Peyer's patch (tissue), 4 donors: ENCODE measurements at regions not wholly inside any gene's neighbourhood (a gene's known extent, or its start where the extent isn't known, plus 50 kb on each side); places are given as distances from the start of the nearest gene placed in this dataset.

Experiments
- POLR2A ChIP-seq, 2 donors: fragments of 450-650 bp; IDR thresholded peaks; one replicate each; pipeline ENCODE4 v1.5.1; 2017; ENCODE audit warnings: antibody characterized with exemption in 2 of 2, mild to moderate bottlenecking in 2 of 2, moderate library complexity in 2 of 2
- TF ChIP-seq, protein P1 (sequence below), 6 experiments: fragments of 450-650 bp in 4 of 6; fragments of 200-600 bp in 2 of 6; sonication (generic) in 1 of 6; IDR thresholded peaks; one replicate each; pipeline ENCODE4 v1.5.1; 2017 to 2019; ENCODE audit warnings: antibody characterized with exemption in 6 of 6, mild to moderate bottlenecking in 3 of 6, moderate library complexity in 1 of 6

DNA sequence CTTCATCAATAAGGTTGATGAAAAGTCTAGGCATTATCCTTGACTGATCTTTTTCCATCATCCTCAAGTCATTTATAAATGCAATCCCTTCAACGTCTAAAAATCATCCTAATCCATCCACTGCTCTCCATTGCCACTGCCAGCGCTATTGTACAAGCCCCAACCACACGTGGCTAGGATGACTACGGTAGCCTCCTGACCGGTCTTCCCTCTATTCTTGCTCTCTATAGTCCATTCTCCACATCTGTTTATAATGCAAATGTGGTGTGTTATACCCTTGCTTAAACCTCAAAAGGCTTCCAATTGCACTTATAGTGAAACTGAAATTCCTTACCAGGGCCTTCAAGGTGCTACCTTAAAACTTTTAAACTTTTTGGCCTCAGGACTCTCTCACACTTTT, 410.6 kb upstream of the ADAMTS9 start:
- TF ChIP-seq, protein P1, sequence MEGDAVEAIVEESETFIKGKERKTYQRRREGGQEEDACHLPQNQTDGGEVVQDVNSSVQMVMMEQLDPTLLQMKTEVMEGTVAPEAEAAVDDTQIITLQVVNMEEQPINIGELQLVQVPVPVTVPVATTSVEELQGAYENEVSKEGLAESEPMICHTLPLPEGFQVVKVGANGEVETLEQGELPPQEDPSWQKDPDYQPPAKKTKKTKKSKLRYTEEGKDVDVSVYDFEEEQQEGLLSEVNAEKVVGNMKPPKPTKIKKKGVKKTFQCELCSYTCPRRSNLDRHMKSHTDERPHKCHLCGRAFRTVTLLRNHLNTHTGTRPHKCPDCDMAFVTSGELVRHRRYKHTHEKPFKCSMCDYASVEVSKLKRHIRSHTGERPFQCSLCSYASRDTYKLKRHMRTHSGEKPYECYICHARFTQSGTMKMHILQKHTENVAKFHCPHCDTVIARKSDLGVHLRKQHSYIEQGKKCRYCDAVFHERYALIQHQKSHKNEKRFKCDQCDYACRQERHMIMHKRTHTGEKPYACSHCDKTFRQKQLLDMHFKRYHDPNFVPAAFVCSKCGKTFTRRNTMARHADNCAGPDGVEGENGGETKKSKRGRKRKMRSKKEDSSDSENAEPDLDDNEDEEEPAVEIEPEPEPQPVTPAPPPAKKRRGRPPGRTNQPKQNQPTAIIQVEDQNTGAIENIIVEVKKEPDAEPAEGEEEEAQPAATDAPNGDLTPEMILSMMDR (IDR thresholded peaks at IDR 0.05), result no peak
- no peak for TF ChIP-seq POLR2A (IDR thresholded peaks at IDR 0.05)
